SK-N-SH (cell line): ENCODE measurements at regions not wholly inside any gene's neighbourhood (a gene's known extent, or its start where the extent isn't known, plus 50 kb on each side); places are given as distances from the start of the nearest gene placed in this dataset.

Experiments used
- CTCF ChIA-PET: fragments of 300-600, 350-600 bp; formaldehyde crosslinking; extraction: SDS; loops from one replicate; lab custom pipeline; 2021; lab: Yijun Ruan, JAX
- POLR2A ChIA-PET: fragments of 350-600 bp; sonication (Branson Sonifier 250); formaldehyde crosslinking; extraction: SDS; loops from one replicate; lab custom pipeline; 2020; ENCODE audit warnings: antibody characterized with exemption, inconsistent platforms; lab: Yijun Ruan, JAX
- DNase-seq: peaks from one replicate; pipeline ENCODE4 v3.0.0; 2012
- H2AFZ ChIP-seq: fragments of 200-600 bp; sonication (generic); 2 replicates; pipeline ENCODE4 v1.8.1; 2016; ENCODE audit warnings: antibody characterized with exemption, mild to moderate bottlenecking, low read depth
- H3F3A ChIP-seq: fragments of 200-600 bp; sonication (generic); replicated peaks from 2 replicates; pipeline ENCODE3; 2016; ENCODE audit warnings: antibody characterized with exemption, mild to moderate bottlenecking; ENCODE audit not compliant: insufficient read depth
- H3K27ac ChIP-seq, 2 experiments: fragments of 200-500 bp in 1 of 2; fragments of 200-600 bp in 1 of 2; sonication (Bioruptor generic) in 1 of 2; sonication (generic), shearing (Covaris generic) in 1 of 2; 2 replicates each; pipeline versions ENCODE4 v1.5.1 to v1.6.1; 2014 to 2016; ENCODE audit warnings: low read depth in 2 of 2, inconsistent platforms in 1 of 2, low read length in 1 of 2, mild to moderate bottlenecking in 1 of 2, mixed read lengths in 1 of 2
- H3K27me3 ChIP-seq: fragments of 200-600 bp; sonication (generic), shearing (Covaris generic); 2 replicates; pipeline ENCODE4 v1.6.1; 2016; ENCODE audit warnings: mixed run types; ENCODE audit not compliant: insufficient read depth
- H3K36me3 ChIP-seq, 2 experiments: fragments of 200-500 bp in 1 of 2; fragments of 200-600 bp in 1 of 2; sonication (Bioruptor generic) in 1 of 2; sonication (generic) in 1 of 2; replicated peaks in 1 of 2; 2 replicates each; pipeline versions ENCODE3 to v1.5.1; 2014 to 2016; ENCODE audit warnings: low read length in 1 of 2, mild to moderate bottlenecking in 1 of 2; ENCODE audit not compliant: insufficient read depth in 2 of 2, control insufficient read depth in 1 of 2
- H3K4me1 ChIP-seq, 2 experiments: fragments of 200-500 bp in 1 of 2; fragments of 200-600 bp in 1 of 2; sonication (Bioruptor generic) in 1 of 2; sonication (generic), shearing (Covaris generic) in 1 of 2; 2 replicates each; pipeline versions ENCODE4 v1.5.1 to v1.6.1; 2014 to 2016; ENCODE audit warnings: low read depth in 1 of 2, low read length in 1 of 2, mixed run types in 1 of 2; ENCODE audit not compliant: insufficient read depth in 2 of 2, control insufficient read depth in 1 of 2
- H3K4me2 ChIP-seq: fragments of 200-600 bp; sonication (generic), shearing (Covaris generic); 2 replicates; pipeline ENCODE4 v1.6.1; 2017; ENCODE audit warnings: mixed run types
- H3K4me3 ChIP-seq, 2 experiments: fragments of 200-500 bp in 1 of 2; fragments of 200-600 bp in 1 of 2; sonication (Bioruptor generic) in 1 of 2; sonication (generic), shearing (Covaris generic) in 1 of 2; 2 replicates each; pipeline versions ENCODE4 v1.5.1 to v1.8.1; 2014 to 2016; ENCODE audit warnings: low read depth in 2 of 2, inconsistent platforms in 1 of 2, low read length in 1 of 2, mild to moderate bottlenecking in 1 of 2, mixed read lengths in 1 of 2, moderate library complexity in 1 of 2
- H3K79me2 ChIP-seq: fragments of 200-600 bp; sonication (generic); 2 replicates; pipeline ENCODE4 v1.8.1; 2017; ENCODE audit warnings: mild to moderate bottlenecking; ENCODE audit not compliant: insufficient read depth
- H3K9ac ChIP-seq: fragments of 200-600 bp; sonication (generic); 2 replicates; pipeline ENCODE4 v1.6.1; 2017; ENCODE audit warnings: mixed run types
- H3K9me2 ChIP-seq: fragments of 200-600 bp; sonication (generic); 2 replicates; pipeline ENCODE4 v1.6.1; 2017; ENCODE audit warnings: mixed run types
- H3K9me3 ChIP-seq: fragments of 200-600 bp; sonication (generic); 2 replicates; pipeline ENCODE4 v1.6.1; 2017; ENCODE audit warnings: mixed run types, mild to moderate bottlenecking, moderate library complexity
- H4K20me1 ChIP-seq: fragments of 200-600 bp; sonication (generic); 2 replicates; pipeline ENCODE4 v1.6.1; 2017; ENCODE audit warnings: mild to moderate bottlenecking, mixed run types; ENCODE audit not compliant: insufficient read depth
- CTCF ChIP-seq: fragments of 200-600 bp; sonication (generic); IDR thresholded peaks from 2 replicates; pipeline ENCODE4 v1.6.1; 2017; ENCODE audit warnings: antibody characterized with exemption, mild to moderate bottlenecking, moderate library complexity
- ELF1 ChIP-seq: IDR thresholded peaks from 2 replicates; pipeline ENCODE4 v1.4.0; 2012
- EP300 ChIP-seq, 2 experiments: IDR thresholded peaks; 2 replicates each; pipeline versions ENCODE4 v1.4.0 to v1.6.1; 2012; ENCODE audit warnings: borderline replicate concordance in 1 of 2, low read depth in 1 of 2, low read length in 1 of 2
- FOSL2 ChIP-seq: IDR thresholded peaks from 2 replicates; pipeline ENCODE4 v1.4.0; 2012; ENCODE audit warnings: low read depth, mild to moderate bottlenecking, moderate library complexity, borderline replicate concordance
- FOXJ3 ChIP-seq: sonication (generic); formaldehyde crosslinking; IDR thresholded peaks from 2 replicates; pipeline ENCODE4 v1.5.1; 2020; ENCODE audit warnings: mild to moderate bottlenecking, missing genetic modification reagents
- FOXM1 ChIP-seq: IDR thresholded peaks from 2 replicates; pipeline ENCODE4 v1.4.0; 2012; ENCODE audit warnings: low read depth, mild to moderate bottlenecking
- GATA2 ChIP-seq: sonication (generic); formaldehyde crosslinking; IDR thresholded peaks from 2 replicates; pipeline ENCODE4 v1.5.0; 2020; ENCODE audit warnings: mild to moderate bottlenecking, missing genetic modification reagents
- IRF3 ChIP-seq: fragments of 150-350 bp; IDR thresholded peaks from 2 replicates; pipeline ENCODE4 v1.6.1; 2016; ENCODE audit warnings: mild to moderate bottlenecking, low read depth, low read length
- MAX ChIP-seq: IDR thresholded peaks from 2 replicates; pipeline ENCODE4 v1.4.0; 2012; ENCODE audit warnings: low read depth
- MEF2A ChIP-seq: IDR thresholded peaks from 2 replicates; pipeline ENCODE4 v1.4.0; 2012; ENCODE audit warnings: low read depth, borderline replicate concordance
- RAD21 ChIP-seq: IDR thresholded peaks from 2 replicates; pipeline ENCODE4 v1.6.1; 2012; ENCODE audit warnings: mild to moderate bottlenecking, low read length
- RCOR1 ChIP-seq: fragments of 150-350 bp; IDR thresholded peaks from 2 replicates; pipeline ENCODE4 v1.6.1; 2017; ENCODE audit warnings: antibody characterized with exemption, low read length
- RFX5 ChIP-seq: IDR thresholded peaks from 2 replicates; pipeline ENCODE4 v1.6.1; 2012; ENCODE audit warnings: mild to moderate bottlenecking, improper control_type of control experiment, low read length
- RXRA ChIP-seq: IDR thresholded peaks from 2 replicates; pipeline ENCODE4 v1.4.0; 2012; ENCODE audit warnings: low read depth, mild to moderate bottlenecking, borderline replicate concordance
- SIN3A ChIP-seq: IDR thresholded peaks from 2 replicates; pipeline ENCODE4 v1.6.1; 2012; ENCODE audit warnings: low read depth, mild to moderate bottlenecking, low read length, moderate library complexity, borderline replicate concordance
- SMC3 ChIP-seq: IDR thresholded peaks from 2 replicates; pipeline ENCODE4 v1.6.1; 2012; ENCODE audit warnings: low read depth, low read length, improper control_type of control experiment
- TAF1 ChIP-seq: IDR thresholded peaks from 2 replicates; pipeline ENCODE4 v1.6.1; 2012; ENCODE audit warnings: low read depth, mild to moderate bottlenecking, low read length, moderate library complexity, borderline replicate concordance
- USF2 ChIP-seq: fragments of 150-350 bp; IDR thresholded peaks from 2 replicates; pipeline ENCODE4 v1.6.1; 2017; ENCODE audit warnings: antibody characterized with exemption, low read length, low read depth, borderline replicate concordance
- WGBS: methylation state at CpG from one replicate; pipeline ENCODE4 v1.1.6; 2017; ENCODE audit warnings: low lambda C conversion rate; 5-methylcytosine and 5-hydroxymethylcytosine counted together

DNA sequence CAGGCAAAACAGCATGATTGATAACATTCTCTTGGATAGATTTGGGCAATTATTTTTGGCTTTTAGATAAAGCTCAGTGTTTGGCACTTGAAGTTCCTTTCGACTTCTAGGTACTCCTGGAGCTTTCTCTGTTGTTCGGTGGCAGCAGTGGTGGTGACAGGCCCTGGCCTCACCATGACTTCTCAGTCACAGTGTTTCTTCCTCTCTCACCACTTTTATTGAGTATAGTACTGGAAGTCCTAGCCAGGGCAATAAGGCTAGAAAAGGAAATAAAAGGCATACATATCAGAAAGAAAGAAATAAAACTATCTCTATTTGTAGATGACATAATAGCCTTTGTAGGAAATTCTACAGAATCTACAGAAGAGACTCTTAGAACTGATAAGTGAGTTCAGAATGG is 101.2 kb upstream of the SIRPG start:
- Histone ChIP-seq H3K4me2 (no peak overlapping the region), H3K79me2 (no peaks in the 10 kb centered on the region), H2AFZ (no peak overlapping the region), H3K4me3 (no peak overlapping the region), H3K9ac (no peak overlapping the region), H3F3A (no peaks in the 10 kb centered on the region), H3K36me3 (no peaks in the 10 kb centered on the region), H4K20me1 (no peaks in the 10 kb centered on the region), H3K9me2 (no peaks in the 10 kb centered on the region), H3K27ac (no peak overlapping the region), H3K9me3 (no peaks in the 10 kb centered on the region), H3K27me3 (no peaks in the 10 kb centered on the region; the same call in 1 of the 2 replicates), H3K4me1 (peaks cover 0 to 13% of the 10 kb centered on the region in 2 experiments; a peak in 1 of 4 replicates)
- TF ChIP-seq TAF1 (no peak), FOSL2 (no peak), RXRA (no peak), SIN3A (no peak), RFX5 (no peak), IRF3 (no peak), FOXJ3 (CRISPR knock-in tag) (no peak), MEF2A (no peak), MAX (no peak)
- WGBS: 44% methylated on average over 2 of the region's 2 CpGs
- POLR2A ChIA-PET: no interaction called here
- no peak for DNase-seq
- CTCF ChIA-PET: interaction anchor here (1.0 to 2.1 kb wide), 2 partner anchors 19 to 414 kb away, joined by 4 to 10 read pairs; no protein-coding TSS in a partner anchor

DNA sequence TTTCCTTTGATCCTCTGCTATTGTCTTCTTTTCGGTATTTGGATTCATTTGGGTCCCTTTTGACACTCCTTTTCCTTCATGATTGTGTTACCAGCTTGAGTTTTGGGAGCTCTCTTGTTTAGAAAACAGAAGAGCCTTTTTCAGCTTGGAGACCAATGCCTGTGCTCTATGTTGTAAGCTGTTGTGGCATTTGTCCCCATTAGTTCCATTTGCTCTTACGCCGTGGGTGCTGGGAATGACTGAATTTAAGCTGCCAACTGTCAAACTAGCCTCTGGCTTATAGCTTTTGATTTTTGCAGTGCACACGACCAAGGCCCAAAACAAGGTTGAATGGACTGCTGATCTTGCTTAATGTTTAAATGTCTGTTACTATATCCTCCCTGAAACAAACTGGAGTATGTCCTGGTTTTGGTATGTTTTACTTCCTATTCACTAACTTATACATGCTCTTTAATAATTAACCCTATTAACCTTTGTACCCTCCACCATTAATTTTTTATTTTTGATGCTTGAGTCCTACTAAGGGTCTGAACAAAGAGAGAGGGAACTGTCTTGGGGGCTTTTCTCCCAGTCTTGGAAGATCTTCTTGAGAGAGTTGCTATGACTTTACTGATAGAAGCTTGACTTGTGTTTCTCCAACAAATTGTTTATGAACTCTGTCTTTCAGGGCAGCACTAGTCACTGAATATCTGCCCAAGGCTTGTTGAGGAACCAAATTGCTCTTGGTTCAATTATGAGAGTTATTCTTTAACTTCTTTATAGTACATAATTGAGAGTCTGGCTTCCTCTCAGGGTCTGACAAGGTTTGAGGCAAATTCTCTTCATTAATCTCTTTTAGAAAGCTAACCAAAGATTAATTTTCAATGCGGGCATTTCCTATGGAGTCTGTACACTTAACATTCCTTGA is 100.3 kb upstream of the SIRPG start:
- no peak for DNase-seq
- H3K4me2 ChIP-seq: no peak overlapping the region
- H3K9me2 ChIP-seq: no peaks in the 10 kb centered on the region
- no peaks in the 10 kb centered on the region for H4K20me1 ChIP-seq
- ChIA-PET POLR2A (no interaction called here), CTCF (interaction anchor here (1.3 to 3.1 kb wide), 5 partner anchors 7 to 415 kb away, joined by 4 to 13 read pairs (median 4); no protein-coding TSS in a partner anchor)
- H3K79me2 ChIP-seq: no peaks in the 10 kb centered on the region
- H3K27me3 ChIP-seq: no peaks in the 10 kb centered on the region; the same call in 1 of the 2 replicates
- H3K4me3 ChIP-seq: no peak overlapping the region
- no peaks in the 10 kb centered on the region for H3K36me3 ChIP-seq
- no peaks in the 10 kb centered on the region for H3K9me3 ChIP-seq
- WGBS: 59% methylated on average over 5 of the region's 5 CpGs
- no peak overlapping the region for H3K9ac ChIP-seq
- peaks cover 0 to 13% of the 10 kb centered on the region in 2 experiments; a peak in 1 of 4 replicates for H3K4me1 ChIP-seq
- H3K27ac ChIP-seq: no peak overlapping the region
- H3F3A ChIP-seq: no peaks in the 10 kb centered on the region
- no peak for TF ChIP-seq USF2
- no peak for TF ChIP-seq RAD21
- no peak for TF ChIP-seq SMC3
- no peak for TF ChIP-seq FOXM1
- TF ChIP-seq GATA2 (CRISPR knock-in tag): no peak
- no peak for TF ChIP-seq FOXJ3 (CRISPR knock-in tag)
- no peak for TF ChIP-seq CTCF
- TF ChIP-seq ELF1: no peak
- no peak for TF ChIP-seq RCOR1
- TF ChIP-seq EP300 (IDR thresholded peaks at IDR 0.05; ENCODE audit: borderline replicate concordance in 1 of 2, low read depth in 1 of 2, low read length in 1 of 2): no peak
- TF ChIP-seq RFX5: no peak
- H2AFZ ChIP-seq: no peak overlapping the region
